Sigmoid colon (tissue), 6 donors: ENCODE measurements at regions not wholly inside any gene's neighbourhood (a gene's known extent, or its start where the extent isn't known, plus 50 kb on each side); places are given as distances from the start of the nearest gene placed in this dataset.

Experiments used
- DNase-seq: peaks from one replicate; pipeline ENCODE4 v3.0.0-alpha.2; 2019
- H3K27ac ChIP-seq, 4 donors: fragments of 200-600 bp; sonication (generic); one replicate each; pipeline ENCODE4 v1.5.1; 2016 to 2019; ENCODE audit warnings: mild to moderate bottlenecking in 1 of 4
- H3K27me3 ChIP-seq, 3 donors: fragments of 200-600 bp; sonication (generic); one replicate each; pipeline ENCODE4 v1.5.1; 2019; ENCODE audit warnings: mild to moderate bottlenecking in 1 of 3
- H3K36me3 ChIP-seq, 4 donors: fragments of 200-600 bp; sonication (generic); one replicate each; pipeline ENCODE4 v1.5.1; 2016 to 2019
- H3K4me1 ChIP-seq, 4 donors: fragments of 200-600 bp; sonication (generic); one replicate each; pipeline ENCODE4 v1.5.1; 2017 to 2019
- H3K4me3 ChIP-seq, 4 donors: fragments of 200-600 bp; sonication (generic); one replicate each; pipeline ENCODE4 v1.5.1; 2017 to 2019; ENCODE audit warnings: mild to moderate bottlenecking in 2 of 4, moderate library complexity in 1 of 4
- H3K9me3 ChIP-seq, 4 donors: fragments of 200-600 bp in 3 of 4; sonication (generic) in 3 of 4; one replicate each; pipeline versions ENCODE4 v1.5.1 to v1.6.1; 2013 to 2019
- CTCF ChIP-seq, 4 experiments: fragments of 450-650 bp in 3 of 4; fragments of 200-600 bp in 1 of 4; IDR thresholded peaks; one replicate each; pipeline ENCODE4 v1.5.1; 2016 to 2019; ENCODE audit warnings: antibody characterized with exemption in 4 of 4, mild to moderate bottlenecking in 3 of 4, moderate library complexity in 2 of 4
- EP300 ChIP-seq, 4 donors: sonication (generic); formaldehyde crosslinking; IDR thresholded peaks; one replicate each; pipeline ENCODE4 v1.6.1; 2017; ENCODE audit warnings: antibody characterized with exemption in 4 of 4
- POLR2A ChIP-seq, 2 donors: fragments of 450-650 bp; IDR thresholded peaks; one replicate each; pipeline ENCODE4 v1.6.1; 2016; ENCODE audit warnings: antibody characterized with exemption in 2 of 2, mild to moderate bottlenecking in 2 of 2, moderate library complexity in 2 of 2
- POLR2AphosphoS5 ChIP-seq, 4 donors: sonication (generic); formaldehyde crosslinking; IDR thresholded peaks; one replicate each; pipeline ENCODE4 v1.6.1; 2017; ENCODE audit warnings: antibody characterized with exemption in 4 of 4
- WGBS, 2 donors: extraction: QIAGEN DNeasy Blood & Tissue Kit; methylation state at CpG; one replicate each; pipeline ENCODE4 v1.1.7; 2013; 5-methylcytosine and 5-hydroxymethylcytosine counted together
- intact Hi-C: fragments of 100-400 bp; cut with DNase I; formaldehyde crosslinking; loops from one replicate; pipeline ENCODE4 v1.15.1; 2023
- donor health status: healthy with polysubstance abuse.
- donor health status: healthy.

- WGBS, 2 donors: 51 to 71% methylated on average over 6 of the region's 6 CpGs
- Histone ChIP-seq H3K4me3 (no peak overlapping the region), H3K36me3 (no peaks in the 10 kb centered on the region), H3K9me3 (no peaks in the 10 kb centered on the region), H3K27me3 (no peaks in the 10 kb centered on the region), H3K27ac (no peak overlapping the region), H3K4me1 (no peaks in the 10 kb centered on the region)
- DNase-seq: no peak
- TF ChIP-seq EP300 (IDR thresholded peaks at IDR 0.05) (no peak), CTCF (IDR thresholded peaks at IDR 0.05) (no peak), POLR2AphosphoS5 (IDR thresholded peaks at IDR 0.05) (no peak), POLR2A (IDR thresholded peaks at IDR 0.05) (no peak)
- intact Hi-C loops: no loop called here
These were observed 93.2 kb upstream of the OTX2 start for GRCh38 chr14:56903304-56903969.

- no peaks in the 10 kb centered on the region for H3K27me3 ChIP-seq
- no peak overlapping the region for H3K27ac ChIP-seq
- 73 to 91% methylated on average over 6 of the region's 6 CpGs for WGBS, 2 donors
- no peak overlapping the region for H3K4me3 ChIP-seq
- intact Hi-C loops: no loop called here
- no peaks in the 10 kb centered on the region for H3K4me1 ChIP-seq
- TF ChIP-seq CTCF (IDR thresholded peaks at IDR 0.05) (no peak), POLR2AphosphoS5 (IDR thresholded peaks at IDR 0.05) (no peak), EP300 (IDR thresholded peaks at IDR 0.05) (no peak), POLR2A (IDR thresholded peaks at IDR 0.05) (no peak)
- H3K9me3 ChIP-seq: no peaks in the 10 kb centered on the region
- H3K36me3 ChIP-seq: no peaks in the 10 kb centered on the region
- DNase-seq: no peak
These were observed 92.1 kb upstream of the OTX2 start for GRCh38 chr14:56902385-56902784.

- Histone ChIP-seq H3K4me1 (no peaks in the 10 kb centered on the region), H3K4me3 (no peak overlapping the region), H3K36me3 (no peaks in the 10 kb centered on the region), H3K9me3 (no peaks in the 10 kb centered on the region), H3K27ac (no peak overlapping the region), H3K27me3 (no peaks in the 10 kb centered on the region)
- WGBS, 2 donors: 58 to 79% methylated on average over 6 of the region's 6 CpGs
- intact Hi-C loops: no loop called here
- DNase-seq: no peak
- TF ChIP-seq EP300 (IDR thresholded peaks at IDR 0.05): no peak
- TF ChIP-seq POLR2AphosphoS5 (IDR thresholded peaks at IDR 0.05): no peak
- TF ChIP-seq CTCF (IDR thresholded peaks at IDR 0.05): no peak
- no peak for TF ChIP-seq POLR2A (IDR thresholded peaks at IDR 0.05)
These were observed 90.4 kb upstream of the OTX2 start for GRCh38 chr14:56900726-56901125.

GRCh38 chr14:56899829-56900228 is 89.5 kb upstream of the OTX2 start:
- DNase-seq: no peak
- no peak for TF ChIP-seq CTCF (IDR thresholded peaks at IDR 0.05)
- no peak for TF ChIP-seq POLR2AphosphoS5 (IDR thresholded peaks at IDR 0.05)
- no peak for TF ChIP-seq EP300 (IDR thresholded peaks at IDR 0.05)
- TF ChIP-seq POLR2A (IDR thresholded peaks at IDR 0.05): no peak

GRCh38 chr14:56896922-56897321 is 86.6 kb upstream of the OTX2 start:
- no peaks in the 10 kb centered on the region for H3K4me1 ChIP-seq
- WGBS, 2 donors: 36 to 68% methylated on average over 6 of the region's 6 CpGs
- no peaks in the 10 kb centered on the region for H3K9me3 ChIP-seq
- DNase-seq: no peak
- H3K27me3 ChIP-seq: no peaks in the 10 kb centered on the region
- no peaks in the 10 kb centered on the region for H3K36me3 ChIP-seq
- no peak overlapping the region for H3K27ac ChIP-seq
- no peak overlapping the region for H3K4me3 ChIP-seq
- intact Hi-C loops: no loop called here
- no peak for TF ChIP-seq EP300 (IDR thresholded peaks at IDR 0.05)
- TF ChIP-seq POLR2A (IDR thresholded peaks at IDR 0.05): no peak
- TF ChIP-seq POLR2AphosphoS5 (IDR thresholded peaks at IDR 0.05): no peak
- TF ChIP-seq CTCF (IDR thresholded peaks at IDR 0.05): no peak

More at GRCh38 chr14:56899829-56900228, 89.5 kb upstream of the OTX2 start:
- no peak overlapping the region for H3K4me3 ChIP-seq
- no peak overlapping the region for H3K27ac ChIP-seq
- H3K27me3 ChIP-seq: no peaks in the 10 kb centered on the region
- no peaks in the 10 kb centered on the region for H3K9me3 ChIP-seq
- intact Hi-C loops: no loop called here
- no peaks in the 10 kb centered on the region for H3K36me3 ChIP-seq
- 60 to 82% methylated on average over 3 of the region's 3 CpGs for WGBS, 2 donors
- H3K4me1 ChIP-seq: no peaks in the 10 kb centered on the region
